ENCODE measurements at regions not wholly inside any gene's neighbourhood (a gene's known extent, or its start where the extent isn't known, plus 50 kb on each side); places are given as distances from the start of the nearest gene placed in this dataset.

DNA sequence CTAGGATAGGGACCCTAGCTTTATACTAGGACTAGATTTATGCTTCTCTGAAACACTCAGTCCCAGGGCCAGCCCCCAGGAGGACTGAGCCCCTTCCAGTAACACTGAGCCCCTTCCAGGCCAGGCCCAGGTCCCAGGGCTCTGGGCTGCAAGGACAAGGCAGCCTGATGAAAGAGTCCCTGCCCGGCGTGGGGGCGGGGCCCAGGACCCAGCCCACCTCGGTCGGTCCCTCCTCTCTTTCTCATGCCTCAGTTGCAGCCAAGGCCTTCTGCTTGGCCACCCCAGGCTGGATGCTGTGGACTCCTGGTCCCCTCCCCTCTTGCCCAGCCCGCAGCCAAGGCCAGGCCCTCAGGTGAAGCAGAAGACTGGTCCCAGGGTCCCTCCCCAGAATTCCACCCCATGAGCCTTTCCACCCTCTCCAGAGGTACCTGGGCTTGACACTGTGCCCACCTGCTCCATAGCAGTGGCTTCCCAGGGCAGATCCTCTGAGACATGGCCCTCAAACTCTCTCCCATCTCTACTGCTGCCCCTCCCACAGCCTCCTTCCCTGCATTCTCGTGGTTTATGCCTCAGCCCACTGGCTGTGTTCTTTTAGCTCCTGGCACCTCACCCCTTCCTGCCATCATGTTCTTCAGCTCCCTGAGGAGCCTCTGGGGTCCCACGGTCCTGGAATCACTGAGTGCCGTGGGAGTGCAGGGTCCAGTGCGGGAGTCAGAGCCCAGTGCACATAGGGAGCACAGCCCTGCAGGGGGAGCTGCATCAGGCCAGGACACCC is 53.6 kb upstream of the C1QTNF9B start:
- H3K9me2 ChIP-seq (replicated peaks; ENCODE audit: insufficient read depth, low read length), result no peaks in the 10 kb centered on the region
- no peaks in the 10 kb centered on the region for H4K20me1 ChIP-seq (ENCODE audit: low read depth, low read length)
- no peak overlapping the region for H3K27ac ChIP-seq (ENCODE audit: low read depth, low read length)
- H3F3A ChIP-seq (ENCODE audit: insufficient read depth), result no peaks in the 10 kb centered on the region
- no peaks in the 10 kb centered on the region for H3K9me3 ChIP-seq (ENCODE audit: insufficient read depth, low read length)
- no peak overlapping the region for H2AFZ ChIP-seq (ENCODE audit: low read depth, low read length, severe bottlenecking)
- no peak overlapping the region for H3K4me2 ChIP-seq (ENCODE audit: low read depth, low read length, poor library complexity, severe bottlenecking)
- no peak overlapping the region for H3K4me3 ChIP-seq (ENCODE audit: insufficient read depth, low read length, poor library complexity, severe bottlenecking)
- no peaks in the 10 kb centered on the region for H3K36me3 ChIP-seq (ENCODE audit: low read length)
- no peaks in the 10 kb centered on the region for H3K79me2 ChIP-seq (ENCODE audit: insufficient read depth, low read length)
- H3K9ac ChIP-seq (ENCODE audit: low read length), result no peak overlapping the region
- H3K27me3 ChIP-seq (ENCODE audit: low read length), result no peaks in the 10 kb centered on the region
- no peak for TF ChIP-seq EZH2phosphoT487 (conservative IDR thresholded peaks at IDR 0.05; ENCODE audit: low read length)
- TF ChIP-seq, protein P1, sequence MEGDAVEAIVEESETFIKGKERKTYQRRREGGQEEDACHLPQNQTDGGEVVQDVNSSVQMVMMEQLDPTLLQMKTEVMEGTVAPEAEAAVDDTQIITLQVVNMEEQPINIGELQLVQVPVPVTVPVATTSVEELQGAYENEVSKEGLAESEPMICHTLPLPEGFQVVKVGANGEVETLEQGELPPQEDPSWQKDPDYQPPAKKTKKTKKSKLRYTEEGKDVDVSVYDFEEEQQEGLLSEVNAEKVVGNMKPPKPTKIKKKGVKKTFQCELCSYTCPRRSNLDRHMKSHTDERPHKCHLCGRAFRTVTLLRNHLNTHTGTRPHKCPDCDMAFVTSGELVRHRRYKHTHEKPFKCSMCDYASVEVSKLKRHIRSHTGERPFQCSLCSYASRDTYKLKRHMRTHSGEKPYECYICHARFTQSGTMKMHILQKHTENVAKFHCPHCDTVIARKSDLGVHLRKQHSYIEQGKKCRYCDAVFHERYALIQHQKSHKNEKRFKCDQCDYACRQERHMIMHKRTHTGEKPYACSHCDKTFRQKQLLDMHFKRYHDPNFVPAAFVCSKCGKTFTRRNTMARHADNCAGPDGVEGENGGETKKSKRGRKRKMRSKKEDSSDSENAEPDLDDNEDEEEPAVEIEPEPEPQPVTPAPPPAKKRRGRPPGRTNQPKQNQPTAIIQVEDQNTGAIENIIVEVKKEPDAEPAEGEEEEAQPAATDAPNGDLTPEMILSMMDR (IDR thresholded peaks at IDR 0.05; ENCODE audit: insufficient read depth, low read length, poor library complexity, severe bottlenecking), result no peak

DNA sequence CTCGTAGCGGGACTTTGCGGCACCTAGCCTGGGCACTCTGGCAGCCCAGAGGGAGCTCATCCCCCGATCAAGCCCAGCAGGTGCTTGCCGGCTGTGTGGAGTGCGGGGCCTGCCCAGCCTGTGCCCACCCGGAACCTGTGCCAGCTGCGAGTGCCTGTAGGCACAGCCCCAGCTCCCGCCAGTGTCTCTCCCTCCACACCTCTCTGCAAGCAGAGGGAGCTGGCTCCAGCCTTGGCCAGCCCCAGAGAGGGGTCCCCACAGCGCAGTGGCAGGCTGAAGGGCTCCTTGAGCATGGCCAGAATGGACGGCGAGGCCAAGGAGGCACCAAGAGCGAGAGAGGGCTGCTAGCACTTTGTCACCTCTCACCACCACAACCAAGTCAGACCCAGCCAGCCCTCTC is 55.5 kb upstream of the C1QTNF9B start:
- no peaks in the 10 kb centered on the region for H3K27me3 ChIP-seq (ENCODE audit: low read length)
- H3K79me2 ChIP-seq (ENCODE audit: insufficient read depth, low read length), result no peaks in the 10 kb centered on the region
- no peak overlapping the region for H3K4me3 ChIP-seq (ENCODE audit: insufficient read depth, low read length, poor library complexity, severe bottlenecking)
- no peaks in the 10 kb centered on the region for H4K20me1 ChIP-seq (ENCODE audit: low read depth, low read length)
- no peak overlapping the region for H3K9ac ChIP-seq (ENCODE audit: low read length)
- TF ChIP-seq, protein P1 (IDR thresholded peaks at IDR 0.05; ENCODE audit: insufficient read depth, low read length, poor library complexity, severe bottlenecking), result no peak
- no peak for TF ChIP-seq EZH2phosphoT487 (conservative IDR thresholded peaks at IDR 0.05; ENCODE audit: low read length)
- H3K27ac ChIP-seq (ENCODE audit: low read depth, low read length), result no peak overlapping the region
- no peaks in the 10 kb centered on the region for H3K36me3 ChIP-seq (ENCODE audit: low read length)
- H3K9me3 ChIP-seq (ENCODE audit: insufficient read depth, low read length), result no peaks in the 10 kb centered on the region
- no peaks in the 10 kb centered on the region for H3F3A ChIP-seq (ENCODE audit: insufficient read depth)
- H2AFZ ChIP-seq (ENCODE audit: low read depth, low read length, severe bottlenecking), result no peak overlapping the region
- no peak overlapping the region for H3K4me2 ChIP-seq (ENCODE audit: low read depth, low read length, poor library complexity, severe bottlenecking)
- no peaks in the 10 kb centered on the region for H3K9me2 ChIP-seq (replicated peaks; ENCODE audit: insufficient read depth, low read length)

DNA sequence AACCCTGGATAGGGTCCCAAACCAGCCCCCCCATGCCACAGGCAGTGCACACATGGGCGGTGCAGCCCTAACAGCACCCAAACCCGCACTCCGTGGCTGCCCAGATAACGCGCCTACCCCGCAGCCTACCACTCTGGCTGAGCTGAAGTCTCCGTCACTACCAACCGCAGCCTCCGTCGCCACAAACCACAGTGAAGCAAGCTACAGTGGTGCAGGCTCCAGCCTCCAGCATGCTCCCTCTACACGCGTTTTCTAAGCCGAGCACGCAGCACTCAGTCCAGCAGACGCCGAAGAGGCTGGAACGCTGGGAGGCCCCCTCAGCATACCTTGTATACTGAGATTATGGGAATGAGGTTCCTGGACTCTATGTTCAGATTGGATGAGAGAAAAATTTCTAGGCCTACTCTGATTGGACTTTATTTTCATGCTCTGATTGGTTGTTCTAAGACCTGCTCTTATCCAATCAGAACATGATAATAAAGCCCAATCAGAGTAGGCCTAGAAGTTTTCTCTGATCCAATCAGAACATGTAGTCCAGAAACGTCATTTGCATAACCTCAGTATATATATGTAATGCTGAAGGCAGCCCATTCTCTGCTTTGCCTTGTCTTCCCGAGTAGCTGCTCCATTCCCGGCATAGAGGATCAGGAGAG is 56.7 kb upstream of the C1QTNF9B start:
- H3K79me2 ChIP-seq (ENCODE audit: insufficient read depth, low read length), result no peaks in the 10 kb centered on the region
- H3K4me2 ChIP-seq (ENCODE audit: low read depth, low read length, poor library complexity, severe bottlenecking), result no peak overlapping the region
- no peaks in the 10 kb centered on the region for H4K20me1 ChIP-seq (ENCODE audit: low read depth, low read length)
- H3F3A ChIP-seq (ENCODE audit: insufficient read depth), result no peaks in the 10 kb centered on the region
- H3K9me3 ChIP-seq (ENCODE audit: insufficient read depth, low read length), result no peaks in the 10 kb centered on the region
- no peak overlapping the region for H3K9ac ChIP-seq (ENCODE audit: low read length)
- H3K4me3 ChIP-seq (ENCODE audit: insufficient read depth, low read length, poor library complexity, severe bottlenecking), result no peak overlapping the region
- H3K27me3 ChIP-seq (ENCODE audit: low read length), result no peaks in the 10 kb centered on the region
- no peak overlapping the region for H2AFZ ChIP-seq (ENCODE audit: low read depth, low read length, severe bottlenecking)
- no peak overlapping the region for H3K27ac ChIP-seq (ENCODE audit: low read depth, low read length)
- no peaks in the 10 kb centered on the region for H3K36me3 ChIP-seq (ENCODE audit: low read length)
- H3K9me2 ChIP-seq (replicated peaks; ENCODE audit: insufficient read depth, low read length), result no peaks in the 10 kb centered on the region
- no peak for TF ChIP-seq EZH2phosphoT487 (conservative IDR thresholded peaks at IDR 0.05; ENCODE audit: low read length)
- TF ChIP-seq, protein P1 (IDR thresholded peaks at IDR 0.05; ENCODE audit: insufficient read depth, low read length, poor library complexity, severe bottlenecking), result no peak
